GM12878 (cell line): ENCODE measurements at regions not wholly inside any gene's neighbourhood (a gene's known extent, or its start where the extent isn't known, plus 50 kb on each side); places are given as distances from the start of the nearest gene placed in this dataset.

ENCODE experiments used
- ATAC-seq: fragments of 200-7000 bp; cut with Tn5 transposase; 3 replicates; pipeline ENCODE4 v1.9.1; 2020; ENCODE audit warnings: mild to moderate bottlenecking, moderate library complexity
- BruUV-seq: library from RNA; stranded (reverse); fragments of 400-500 nt; replicated peaks from 2 replicates; lab custom pipeline; 2021; lab: Mats Ljungman, UMichigan
- CTCF ChIA-PET: fragments of 300-600 bp; sonication (Branson Sonifier 250); formaldehyde crosslinking; extraction: SDS; loops from one replicate; lab custom pipeline; 2021; ENCODE audit warnings: inconsistent platforms; lab: Yijun Ruan, JAX
- POLR2A ChIA-PET: fragments of 350-600 bp; formaldehyde crosslinking; extraction: SDS; loops from one replicate; lab custom pipeline; 2021; ENCODE audit warnings: inconsistent platforms; lab: Charles Lee
- RAD21 ChIA-PET: fragments of 300-600 bp; sonication (Branson Sonifier 250); formaldehyde crosslinking; loops from one replicate; lab custom pipeline; 2023; ENCODE audit warnings: antibody characterized with exemption; ENCODE audit not compliant: unreplicated experiment; lab: Charles Lee
- SMC1A ChIA-PET: fragments of 300-600 bp; sonication (Branson Sonifier 250); formaldehyde crosslinking; loops from one replicate; lab custom pipeline; 2023; ENCODE audit not compliant: unreplicated experiment, uncharacterized antibody; lab: Charles Lee
- DNase-seq: peaks from one replicate; pipeline ENCODE4 v3.0.0-alpha.2; 2011; ENCODE audit warnings: low read depth, low spot score
- FAIRE-seq: peaks from 3 replicates; lab custom pipeline; 2011; peaks lifted over from hg19 to GRCh38; lab: Jason Lieb, UNC
- H2AFZ ChIP-seq: 2 replicates; pipeline ENCODE4 v1.6.0; 2011; ENCODE audit warnings: low read depth, low read length, control low read depth; ENCODE audit not compliant: control insufficient read depth
- H3K27ac ChIP-seq: 2 replicates; pipeline ENCODE4 v1.5.1; 2011; ENCODE audit warnings: control low read depth; ENCODE audit not compliant: control insufficient read depth, insufficient read depth
- H3K27me3 ChIP-seq, 2 experiments: replicated peaks in 1 of 2; 2 replicates each; pipeline versions ENCODE4 v1.6.0 to v1.6.1; 2011; ENCODE audit warnings: low read length in 1 of 2; ENCODE audit not compliant: control insufficient read depth in 2 of 2, insufficient read depth in 2 of 2
- H3K36me3 ChIP-seq, 2 experiments: 2 replicates each; pipeline ENCODE4 v1.5.1; 2011; ENCODE audit warnings: low read length in 1 of 2; ENCODE audit not compliant: control insufficient read depth in 2 of 2, insufficient read depth in 2 of 2
- H3K4me1 ChIP-seq: 2 replicates; pipeline ENCODE4 v1.6.1; 2011; ENCODE audit warnings: mild to moderate bottlenecking, low read length, moderate library complexity, mixed read lengths; ENCODE audit not compliant: control insufficient read depth, insufficient read depth
- H3K4me2 ChIP-seq: 2 replicates; pipeline ENCODE4 v1.6.0; 2011; ENCODE audit warnings: control low read depth; ENCODE audit not compliant: control insufficient read depth, insufficient read depth
- H3K4me3 ChIP-seq: fragments of 200-600 bp; sonication (generic); 2 replicates; pipeline ENCODE4 v1.5.1; 2016
- H3K79me2 ChIP-seq: 2 replicates; pipeline ENCODE4 v1.6.0; 2011; ENCODE audit warnings: low read length; ENCODE audit not compliant: control insufficient read depth, insufficient read depth
- H3K9ac ChIP-seq: 2 replicates; pipeline ENCODE4 v1.8.0; 2011; ENCODE audit warnings: low read length, control low read depth, mixed read lengths; ENCODE audit not compliant: control insufficient read depth, insufficient read depth
- H3K9me3 ChIP-seq: replicated peaks from 3 replicates; pipeline ENCODE4 v1.5.1; 2011; ENCODE audit warnings: mild to moderate bottlenecking, low read length; ENCODE audit not compliant: control insufficient read depth, insufficient read depth
- H4K20me1 ChIP-seq: 2 replicates; pipeline ENCODE4 v1.6.0; 2011; ENCODE audit not compliant: control insufficient read depth, insufficient read depth
- CHD2 ChIP-seq: IDR thresholded peaks from 2 replicates; pipeline ENCODE4 v1.6.1; 2011; ENCODE audit warnings: low read depth, low read length, improper control_type of control experiment, borderline replicate concordance
- GABPA ChIP-seq: IDR thresholded peaks from 2 replicates; pipeline ENCODE4 v1.6.1; 2014; ENCODE audit warnings: antibody characterized with exemption, low read depth, mild to moderate bottlenecking, inconsistent platforms
- IKZF1 ChIP-seq: fragments of 450-650 bp; conservative IDR thresholded peaks from 2 replicates; pipeline ENCODE4 v1.6.1; 2017; ENCODE audit warnings: antibody characterized with exemption, mild to moderate bottlenecking
- PAX5 ChIP-seq: IDR thresholded peaks from 2 replicates; pipeline ENCODE4 v1.6.1; 2011; ENCODE audit warnings: low read depth, low read length, borderline replicate concordance
- RFX5 ChIP-seq: IDR thresholded peaks from 2 replicates; pipeline ENCODE4 v1.6.1; 2011; ENCODE audit warnings: low read depth, low read length, improper control_type of control experiment
- SMARCA5 ChIP-seq: fragments of 450-650 bp; IDR thresholded peaks from 2 replicates; pipeline ENCODE4 v1.6.1; 2017; ENCODE audit warnings: mild to moderate bottlenecking
- STAT3 ChIP-seq: IDR thresholded peaks from 2 replicates; pipeline ENCODE4 v1.6.1; 2011; ENCODE audit warnings: low read depth, low read length, improper control_type of control experiment
- WGBS: methylation state at CpG from one replicate; pipeline ENCODE4 v1.1.6; 2016; ENCODE audit warnings: low lambda C conversion rate; ENCODE audit not compliant: insufficient replicate concordance, insufficient coverage; ENCODE audit errors: missing lambda C conversion rate; 5-methylcytosine and 5-hydroxymethylcytosine counted together
- in situ Hi-C: fragments of 300-500 bp; cut with MboI; formaldehyde crosslinking; loops from 9 replicates; pipeline ENCODE4 v1.14.3; 2018; ENCODE audit warnings: mixed read lengths
- intact Hi-C: fragments of 100-400 bp; cut with micrococcal nuclease; formaldehyde crosslinking; loops from one replicate; pipeline ENCODE4 v1.14.2; 2022; ENCODE audit not compliant: unreplicated experiment
- TF ChIP-seq, protein P1 (sequence below): fragments of 450-650 bp; IDR thresholded peaks from 2 replicates; pipeline ENCODE4 v1.6.1; 2018; ENCODE audit warnings: mild to moderate bottlenecking, low read depth, moderate library complexity; ENCODE audit not compliant: partially characterized antibody
- TF ChIP-seq, protein P2 (sequence below): IDR thresholded peaks from 2 replicates; pipeline ENCODE4 v1.6.1; 2011; ENCODE audit warnings: borderline replicate concordance, low read depth, mild to moderate bottlenecking, moderate library complexity, low read length; ENCODE audit not compliant: insufficient read depth, poor library complexity, severe bottlenecking

DNA sequence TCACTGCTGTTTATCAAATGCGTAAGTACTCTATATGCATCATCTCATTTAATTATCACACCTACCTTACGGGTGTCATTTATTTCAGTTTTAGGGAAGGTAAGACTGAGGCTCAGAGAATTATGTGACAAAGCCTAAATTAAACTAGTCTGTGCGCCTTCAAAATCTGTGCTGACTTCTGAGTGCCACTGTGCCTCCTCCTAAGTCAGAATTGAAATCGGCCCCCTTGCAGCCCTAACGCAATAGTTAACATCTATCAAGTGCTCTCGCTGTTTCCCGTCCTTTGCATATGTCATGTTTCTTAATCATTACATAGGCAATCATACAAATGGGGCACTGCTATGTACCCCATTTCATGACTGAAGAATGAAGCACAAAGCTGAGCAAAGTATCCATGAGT is 79.0 kb upstream of the PDE10A start (continued):
- TF ChIP-seq, protein P1, sequence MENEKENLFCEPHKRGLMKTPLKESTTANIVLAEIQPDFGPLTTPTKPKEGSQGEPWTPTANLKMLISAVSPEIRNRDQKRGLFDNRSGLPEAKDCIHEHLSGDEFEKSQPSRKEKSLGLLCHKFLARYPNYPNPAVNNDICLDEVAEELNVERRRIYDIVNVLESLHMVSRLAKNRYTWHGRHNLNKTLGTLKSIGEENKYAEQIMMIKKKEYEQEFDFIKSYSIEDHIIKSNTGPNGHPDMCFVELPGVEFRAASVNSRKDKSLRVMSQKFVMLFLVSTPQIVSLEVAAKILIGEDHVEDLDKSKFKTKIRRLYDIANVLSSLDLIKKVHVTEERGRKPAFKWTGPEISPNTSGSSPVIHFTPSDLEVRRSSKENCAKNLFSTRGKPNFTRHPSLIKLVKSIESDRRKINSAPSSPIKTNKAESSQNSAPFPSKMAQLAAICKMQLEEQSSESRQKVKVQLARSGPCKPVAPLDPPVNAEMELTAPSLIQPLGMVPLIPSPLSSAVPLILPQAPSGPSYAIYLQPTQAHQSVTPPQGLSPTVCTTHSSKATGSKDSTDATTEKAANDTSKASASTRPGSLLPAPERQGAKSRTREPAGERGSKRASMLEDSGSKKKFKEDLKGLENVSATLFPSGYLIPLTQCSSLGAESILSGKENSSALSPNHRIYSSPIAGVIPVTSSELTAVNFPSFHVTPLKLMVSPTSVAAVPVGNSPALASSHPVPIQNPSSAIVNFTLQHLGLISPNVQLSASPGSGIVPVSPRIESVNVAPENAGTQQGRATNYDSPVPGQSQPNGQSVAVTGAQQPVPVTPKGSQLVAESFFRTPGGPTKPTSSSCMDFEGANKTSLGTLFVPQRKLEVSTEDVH, result no peak
- TF ChIP-seq, protein P2, sequence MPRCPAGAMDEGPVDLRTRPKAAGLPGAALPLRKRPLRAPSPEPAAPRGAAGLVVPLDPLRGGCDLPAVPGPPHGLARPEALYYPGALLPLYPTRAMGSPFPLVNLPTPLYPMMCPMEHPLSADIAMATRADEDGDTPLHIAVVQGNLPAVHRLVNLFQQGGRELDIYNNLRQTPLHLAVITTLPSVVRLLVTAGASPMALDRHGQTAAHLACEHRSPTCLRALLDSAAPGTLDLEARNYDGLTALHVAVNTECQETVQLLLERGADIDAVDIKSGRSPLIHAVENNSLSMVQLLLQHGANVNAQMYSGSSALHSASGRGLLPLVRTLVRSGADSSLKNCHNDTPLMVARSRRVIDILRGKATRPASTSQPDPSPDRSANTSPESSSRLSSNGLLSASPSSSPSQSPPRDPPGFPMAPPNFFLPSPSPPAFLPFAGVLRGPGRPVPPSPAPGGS, result no peak
- no peak for TF ChIP-seq SMARCA5

DNA sequence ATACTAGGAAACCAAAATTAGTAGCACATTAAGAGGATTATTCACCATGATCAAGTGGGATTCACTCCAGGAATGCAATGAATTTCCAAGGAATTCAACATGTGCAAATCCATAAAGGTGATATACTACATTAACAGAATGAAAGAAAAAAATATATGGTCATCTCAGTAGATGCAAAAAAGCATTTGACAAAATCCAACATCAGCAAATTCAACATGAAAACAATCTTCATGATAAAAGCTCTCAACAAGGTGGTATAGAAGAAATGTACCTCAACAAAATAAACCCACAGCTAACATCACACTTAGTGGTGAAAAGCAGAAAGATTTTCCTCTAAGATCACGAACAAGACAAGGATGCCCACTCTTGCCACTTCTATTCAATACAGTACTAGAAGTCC is 74.4 kb upstream of the PDE10A start:
- H3K27ac ChIP-seq, result no peak overlapping the region
- H3K4me1 ChIP-seq, result no peaks in the 10 kb centered on the region
- no peak overlapping the region for H2AFZ ChIP-seq
- CTCF ChIA-PET, result no interaction called here
- BruUV-seq, result no TSS peak
- H3K4me3 ChIP-seq, result no peak overlapping the region
- in situ Hi-C loops, result no loop called here
- FAIRE-seq (no peak), DNase-seq (no peak), ATAC-seq (no peak)
- no peak overlapping the region for H3K9ac ChIP-seq
- no peak for TF ChIP-seq IKZF1
- TF ChIP-seq CHD2, result no peak
- TF ChIP-seq GABPA, result no peak
- no peak for TF ChIP-seq STAT3
- TF ChIP-seq, protein P1, result no peak
- no peak for TF ChIP-seq PAX5
- no peak for TF ChIP-seq RFX5
- intact Hi-C loops, result no loop called here
- H4K20me1 ChIP-seq, result no peaks in the 10 kb centered on the region
- RAD21 ChIA-PET, result no interaction called here
- H3K4me2 ChIP-seq, result no peak overlapping the region
- H3K36me3 ChIP-seq, result no peaks in the 10 kb centered on the region
- POLR2A ChIA-PET, result no interaction called here
- SMC1A ChIA-PET, result interaction anchor here (0.9 kb wide), 1 partner anchor 363 kb away, joined by 3 read pairs; no protein-coding TSS in a partner anchor
- no peaks in the 10 kb centered on the region; the same call in 2 of the 3 replicates for H3K9me3 ChIP-seq
- H3K79me2 ChIP-seq, result no peaks in the 10 kb centered on the region
- H3K27me3 ChIP-seq, result no peaks in the 10 kb centered on the region
- 17% methylated on average over 1 of the region's 1 CpG for WGBS
